CD4-positive, alpha-beta T cell treated with Interleukin-2 at 100 ng/mL for 4 hours (primary cell): ENCODE measurements at regions not wholly inside any gene's neighbourhood (a gene's known extent, or its start where the extent isn't known, plus 50 kb on each side); places are given as distances from the start of the nearest gene placed in this dataset.

Source experiments
- DNase-seq: peaks from one replicate; pipeline ENCODE4 v3.0.0-alpha.2; 2020; ENCODE audit warnings: low spot score

- DNase-seq, result no peak
Measured at GRCh38 chr3:167958141-167958540, 137.6 kb downstream of the GOLIM4 start.

- DNase-seq, result no peak
Measured at GRCh38 chr3:167952969-167953368, 142.8 kb downstream of the GOLIM4 start.

- no peak for DNase-seq
Measured at GRCh38 chr3:167950212-167950611, 145.5 kb downstream of the GOLIM4 start.

GRCh38 chr3:167941234-167941995 is 154.3 kb downstream of the GOLIM4 start:
- DNase-seq, result no peak

- DNase-seq, result no peak
Measured at GRCh38 chr3:167940241-167940640, 155.5 kb downstream of the GOLIM4 start.

GRCh38 chr3:167938516-167938915 is 157.2 kb downstream of the GOLIM4 start:
- no peak for DNase-seq

GRCh38 chr3:167936019-167936418 is 159.7 kb downstream of the GOLIM4 start:
- DNase-seq, result no peak

- no peak for DNase-seq
Measured at GRCh38 chr3:167930453-167930852, 165.3 kb downstream of the GOLIM4 start.

GRCh38 chr3:167929968-167930367 is 165.8 kb downstream of the GOLIM4 start:
- DNase-seq, result no peak

- DNase-seq, result no peak
Measured at GRCh38 chr3:167928381-167928780, 167.3 kb downstream of the GOLIM4 start.

- DNase-seq, result no peak
Measured at GRCh38 chr3:167920747-167921146, 175.0 kb downstream of the GOLIM4 start.

- DNase-seq, result no peak
Measured at GRCh38 chr3:167919590-167919989, 176.1 kb downstream of the GOLIM4 start.

- DNase-seq, result no peak
Measured at GRCh38 chr3:167918686-167919085, 177.0 kb downstream of the GOLIM4 start.

- no peak for DNase-seq
Measured at GRCh38 chr3:167918008-167918596, 177.6 kb downstream of the GOLIM4 start.

GRCh38 chr3:167913219-167913835 is 177.8 kb downstream of the SERPINI1 start:
- no peak for DNase-seq

GRCh38 chr3:167909952-167910351 is 174.4 kb downstream of the SERPINI1 start:
- DNase-seq, result no peak

- no peak for DNase-seq
Measured at GRCh38 chr3:167909504-167909896, 174.0 kb downstream of the SERPINI1 start.

GRCh38 chr3:167908746-167909503 is 173.4 kb downstream of the SERPINI1 start:
- DNase-seq, result no peak

- no peak for DNase-seq
Measured at GRCh38 chr3:167908221-167908620, 172.7 kb downstream of the SERPINI1 start.

GRCh38 chr3:167901138-167901537 is 165.6 kb downstream of the SERPINI1 start:
- no peak for DNase-seq

- DNase-seq, result no peak
Measured at GRCh38 chr3:167899093-167899492, 163.6 kb downstream of the SERPINI1 start.

- DNase-seq, result no peak
Measured at GRCh38 chr3:167898091-167898490, 162.6 kb downstream of the SERPINI1 start.

GRCh38 chr3:167895684-167896083 is 160.2 kb downstream of the SERPINI1 start:
- no peak for DNase-seq
